Neural cell (in vitro differentiated cells): ENCODE measurements at regions not wholly inside any gene's neighbourhood (a gene's known extent, or its start where the extent isn't known, plus 50 kb on each side); places are given as distances from the start of the nearest gene placed in this dataset.

Source experiments
- H2AFZ ChIP-seq: fragments of 200-600, 300-800 bp; sonication (generic), shearing (Covaris generic); 2 replicates; pipeline ENCODE4 v1.6.0; 2014; ENCODE audit warnings: low read depth, mild to moderate bottlenecking, antibody characterized with exemption, low read length, moderate library complexity
- H3F3A ChIP-seq: fragments of 200-600 bp; shearing (Covaris generic); 2 replicates; pipeline ENCODE4 v1.6.1; 2016; ENCODE audit warnings: mild to moderate bottlenecking, moderate library complexity, mixed read lengths, antibody characterized with exemption, low read length; ENCODE audit not compliant: insufficient read depth, poor library complexity, severe bottlenecking
- H3K27ac ChIP-seq: fragments of 200-600, 300-800 bp; sonication (generic), shearing (Covaris generic); 2 replicates; pipeline ENCODE4 v1.5.1; 2014; ENCODE audit warnings: mild to moderate bottlenecking, low read length, moderate library complexity
- H3K27me3 ChIP-seq: fragments of 300-800, 200-600 bp; sonication (generic), shearing (Covaris generic); 2 replicates; pipeline ENCODE4 v1.6.0; 2014; ENCODE audit warnings: mild to moderate bottlenecking, low read depth, low read length, moderate library complexity; ENCODE audit not compliant: insufficient read depth
- H3K36me3 ChIP-seq: fragments of 300-800, 200-600 bp; sonication (generic), shearing (Covaris generic); 2 replicates; pipeline ENCODE4 v1.5.1; 2014; ENCODE audit warnings: mild to moderate bottlenecking, antibody characterized with exemption, low read length, moderate library complexity; ENCODE audit not compliant: insufficient read depth
- H3K4me2 ChIP-seq: fragments of 300-800, 200-600 bp; sonication (generic), shearing (Covaris generic); 2 replicates; pipeline ENCODE4 v1.6.0; 2014; ENCODE audit warnings: mild to moderate bottlenecking, low read length
- H3K4me3 ChIP-seq: fragments of 300-800, 200-600 bp; sonication (generic), shearing (Covaris generic); 2 replicates; pipeline ENCODE4 v1.5.1; 2014; ENCODE audit warnings: mild to moderate bottlenecking, low read length, moderate library complexity
- H3K79me2 ChIP-seq: fragments of 200-600 bp; shearing (Covaris generic); replicated peaks from 2 replicates; pipeline ENCODE4 v1.6.0; 2014; ENCODE audit warnings: mild to moderate bottlenecking, low read length, moderate library complexity; ENCODE audit not compliant: insufficient read depth
- H3K9ac ChIP-seq: fragments of 300-800, 200-600 bp; sonication (generic), shearing (Covaris generic); 2 replicates; pipeline ENCODE4 v1.6.1; 2016; ENCODE audit warnings: mild to moderate bottlenecking, low read length, mixed read lengths
- H3K9me2 ChIP-seq: fragments of 200-600 bp; shearing (Covaris generic); 2 replicates; pipeline ENCODE4 v1.6.1; 2016; ENCODE audit warnings: mild to moderate bottlenecking, low read length, mixed read lengths; ENCODE audit not compliant: insufficient read depth
- H3K9me3 ChIP-seq: fragments of 200-600, 300-800 bp; sonication (generic), shearing (Covaris generic); 2 replicates; pipeline ENCODE4 v1.6.1; 2016; ENCODE audit warnings: mild to moderate bottlenecking, mixed run types, low read length, moderate library complexity, mixed read lengths
- H4K20me1 ChIP-seq: fragments of 200-600 bp; shearing (Covaris generic); 2 replicates; pipeline ENCODE4 v1.6.1; 2016; ENCODE audit warnings: mild to moderate bottlenecking, mixed run types; ENCODE audit not compliant: insufficient read depth
- EP300 ChIP-seq: fragments of 450-650 bp; conservative IDR thresholded peaks from 2 replicates; pipeline ENCODE4 v1.6.1; 2014; ENCODE audit warnings: antibody characterized with exemption, mild to moderate bottlenecking, moderate library complexity; ENCODE audit not compliant: poor library complexity, severe bottlenecking
- EZH2 ChIP-seq: fragments of 200-600, 300-800 bp; shearing (Covaris generic), sonication (generic); IDR thresholded peaks from 2 replicates; pipeline ENCODE4 v1.6.1; 2014; ENCODE audit warnings: antibody characterized with exemption, low read length, borderline replicate concordance, mild to moderate bottlenecking; ENCODE audit not compliant: insufficient read depth, poor library complexity, severe bottlenecking
- MXI1 ChIP-seq: fragments of 450-650 bp; conservative IDR thresholded peaks from 2 replicates; pipeline ENCODE4 v1.6.1; 2014; ENCODE audit warnings: antibody characterized with exemption, mild to moderate bottlenecking; ENCODE audit not compliant: poor library complexity, severe bottlenecking
- POLR2AphosphoS5 ChIP-seq: IDR thresholded peaks from 2 replicates; pipeline ENCODE4 v1.6.1; 2012
- RAD21 ChIP-seq: fragments of 450-650 bp; conservative IDR thresholded peaks from 2 replicates; pipeline ENCODE4 v1.6.1; 2014; ENCODE audit warnings: antibody characterized with exemption, mild to moderate bottlenecking, moderate library complexity
- REST ChIP-seq: IDR thresholded peaks from 2 replicates; pipeline ENCODE4 v1.6.1; 2012; ENCODE audit warnings: borderline replicate concordance
- SMC3 ChIP-seq: fragments of 450-650 bp; conservative IDR thresholded peaks from 2 replicates; pipeline ENCODE4 v1.6.1; 2014; ENCODE audit warnings: antibody characterized with exemption, mild to moderate bottlenecking, moderate library complexity; ENCODE audit not compliant: poor library complexity
- TAF1 ChIP-seq: IDR thresholded peaks from 2 replicates; pipeline ENCODE4 v1.6.1; 2012; ENCODE audit warnings: low read depth
- TF ChIP-seq, protein P1 (sequence below): fragments of 450-650 bp; IDR thresholded peaks from 2 replicates; pipeline ENCODE4 v1.5.1; 2014; ENCODE audit warnings: antibody characterized with exemption, mild to moderate bottlenecking, moderate library complexity; ENCODE audit not compliant: poor library complexity, severe bottlenecking

DNA sequence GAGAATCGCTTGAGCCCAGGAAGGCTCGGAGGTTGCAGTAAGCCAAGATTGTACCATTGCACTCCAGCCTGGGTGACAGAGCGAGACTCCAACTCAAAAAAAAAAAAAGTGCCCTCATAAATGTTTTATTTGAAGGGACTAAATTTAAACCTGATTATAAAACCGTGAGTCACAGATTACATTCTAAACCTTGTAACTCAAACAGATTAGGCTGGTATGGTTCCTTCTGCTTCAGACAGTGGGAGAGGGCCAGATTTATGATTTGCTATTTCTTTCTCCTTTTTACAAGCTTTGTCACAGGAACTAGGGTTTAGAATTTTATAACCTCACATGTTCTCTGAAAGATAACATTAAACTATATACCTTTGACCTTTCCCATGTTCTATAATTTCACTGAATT, 801.2 kb upstream of the ZWINT start:
- Histone ChIP-seq H3F3A (no peaks in the 10 kb centered on the region), H2AFZ (no peak overlapping the region), H3K4me3 (no peak overlapping the region), H4K20me1 (no peaks in the 10 kb centered on the region), H3K9me2 (no peaks in the 10 kb centered on the region), H3K9me3 (no peaks in the 10 kb centered on the region), H3K36me3 (no peaks in the 10 kb centered on the region), H3K9ac (no peak overlapping the region), H3K79me2 (no peaks in the 10 kb centered on the region), H3K4me2 (no peak overlapping the region), H3K27me3 (no peaks in the 10 kb centered on the region), H3K27ac (no peak overlapping the region)
- TF ChIP-seq MXI1 = no peak
- TF ChIP-seq TAF1 = no peak
- no peak for TF ChIP-seq EZH2
- TF ChIP-seq RAD21 = no peak
- TF ChIP-seq REST = no peak
- no peak for TF ChIP-seq SMC3

GRCh38 chr10:57161157-57161556, 800.1 kb upstream of the ZWINT start:
- Histone ChIP-seq H3K9me3 (no peaks in the 10 kb centered on the region), H3K27ac (no peak overlapping the region), H3K79me2 (no peaks in the 10 kb centered on the region), H3F3A (no peaks in the 10 kb centered on the region), H4K20me1 (no peaks in the 10 kb centered on the region), H3K4me3 (no peak overlapping the region), H3K9me2 (no peaks in the 10 kb centered on the region), H2AFZ (no peak overlapping the region), H3K9ac (no peak overlapping the region), H3K4me2 (no peak overlapping the region), H3K27me3 (no peaks in the 10 kb centered on the region), H3K36me3 (no peaks in the 10 kb centered on the region)
- TF ChIP-seq POLR2AphosphoS5 (no peak), TAF1 (no peak), EP300 (no peak), RAD21 (no peak), MXI1 (no peak), EZH2 (no peak), REST (no peak), SMC3 (no peak)
- TF ChIP-seq, protein P1, sequence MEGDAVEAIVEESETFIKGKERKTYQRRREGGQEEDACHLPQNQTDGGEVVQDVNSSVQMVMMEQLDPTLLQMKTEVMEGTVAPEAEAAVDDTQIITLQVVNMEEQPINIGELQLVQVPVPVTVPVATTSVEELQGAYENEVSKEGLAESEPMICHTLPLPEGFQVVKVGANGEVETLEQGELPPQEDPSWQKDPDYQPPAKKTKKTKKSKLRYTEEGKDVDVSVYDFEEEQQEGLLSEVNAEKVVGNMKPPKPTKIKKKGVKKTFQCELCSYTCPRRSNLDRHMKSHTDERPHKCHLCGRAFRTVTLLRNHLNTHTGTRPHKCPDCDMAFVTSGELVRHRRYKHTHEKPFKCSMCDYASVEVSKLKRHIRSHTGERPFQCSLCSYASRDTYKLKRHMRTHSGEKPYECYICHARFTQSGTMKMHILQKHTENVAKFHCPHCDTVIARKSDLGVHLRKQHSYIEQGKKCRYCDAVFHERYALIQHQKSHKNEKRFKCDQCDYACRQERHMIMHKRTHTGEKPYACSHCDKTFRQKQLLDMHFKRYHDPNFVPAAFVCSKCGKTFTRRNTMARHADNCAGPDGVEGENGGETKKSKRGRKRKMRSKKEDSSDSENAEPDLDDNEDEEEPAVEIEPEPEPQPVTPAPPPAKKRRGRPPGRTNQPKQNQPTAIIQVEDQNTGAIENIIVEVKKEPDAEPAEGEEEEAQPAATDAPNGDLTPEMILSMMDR = no peak
